BJ (cell line): ENCODE measurements at regions not wholly inside any gene's neighbourhood (a gene's known extent, or its start where the extent isn't known, plus 50 kb on each side); places are given as distances from the start of the nearest gene placed in this dataset.
A peak's percentile ranks its signal among the peaks of the same experiment; 100 is the strongest.

Source experiments
- CTCF ChIA-PET: fragments of 350-600 bp; formaldehyde crosslinking; extraction: SDS; loops from one replicate; lab custom pipeline; 2021; ENCODE audit warnings: antibody characterized with exemption, inconsistent platforms; lab: Yijun Ruan, JAX
- POLR2A ChIA-PET: fragments of 300-600 bp; sonication (Branson Sonifier 250); formaldehyde crosslinking; extraction: SDS; loops from one replicate; lab custom pipeline; 2021; ENCODE audit warnings: antibody characterized with exemption; lab: Charles Lee
- DNase-seq: peaks from one replicate; pipeline ENCODE4 v3.0.0-alpha.2; 2011; ENCODE audit warnings: low read depth
- H3K27me3 ChIP-seq: 2 replicates; pipeline ENCODE4 v1.6.0; 2011; ENCODE audit warnings: low read length; ENCODE audit not compliant: control insufficient read depth, insufficient read depth
- H3K36me3 ChIP-seq: 2 replicates; pipeline ENCODE4 v1.5.1; 2011; ENCODE audit warnings: low read length; ENCODE audit not compliant: control insufficient read depth, insufficient read depth
- H3K4me3 ChIP-seq: 2 replicates; pipeline ENCODE4 v1.5.1; 2011; ENCODE audit warnings: low read depth, mild to moderate bottlenecking, control low read depth, low read length
- CTCF ChIP-seq: IDR thresholded peaks from 2 replicates; pipeline ENCODE4 v1.5.1; 2011; ENCODE audit warnings: low read depth, mild to moderate bottlenecking, control low read depth, inconsistent platforms, low read length, moderate library complexity; ENCODE audit not compliant: insufficient read depth

GRCh38 chr9:86413971-86414880, 60.0 kb upstream of the TUT7 start:
- ChIA-PET POLR2A (no interaction called here), CTCF (interaction anchor here (0.6 to 5.1 kb wide), 22 partner anchors 8 to 1460 kb away, joined by 3 to 31 read pairs (median 4); no protein-coding TSS in a partner anchor)
- Histone ChIP-seq H3K27me3 (no peaks in the 10 kb centered on the region; the same call in 1 of the 2 replicates), H3K4me3 (no peak overlapping the region), H3K36me3 (no peaks in the 10 kb centered on the region)
- TF ChIP-seq CTCF = peak; percentile 51
- no peak for DNase-seq

- Histone ChIP-seq H3K36me3 (no peaks in the 10 kb centered on the region), H3K27me3 (no peaks in the 10 kb centered on the region; the same call in 1 of the 2 replicates), H3K4me3 (no peak overlapping the region)
- ChIA-PET CTCF (interaction anchor here (0.7 kb wide), 2 partner anchors 9 to 26 kb away, joined by 3 read pairs; no protein-coding TSS in a partner anchor), POLR2A (no interaction called here)
- TF ChIP-seq CTCF = no peak
- no peak for DNase-seq
Measured at GRCh38 chr9:86410281-86410680, 56.1 kb upstream of the TUT7 start.

- no peak for TF ChIP-seq CTCF
- Histone ChIP-seq H3K4me3 (no peak overlapping the region), H3K27me3 (no peaks in the 10 kb centered on the region; the same call in 1 of the 2 replicates), H3K36me3 (no peaks in the 10 kb centered on the region)
- DNase-seq = no peak
- CTCF ChIA-PET = interaction anchor here (1.2 kb wide), 1 partner anchor 917 kb away, joined by 4 read pairs; no protein-coding TSS in a partner anchor
- POLR2A ChIA-PET = no interaction called here
Measured at GRCh38 chr9:86408121-86408520, 53.9 kb upstream of the TUT7 start.

- H3K4me3 ChIP-seq = no peak overlapping the region
- CTCF ChIA-PET = interaction anchor here (0.8 to 1.2 kb wide), 2 partner anchors 17 to 918 kb away, joined by 3 to 4 read pairs; no protein-coding TSS in a partner anchor
- no peak for DNase-seq
- H3K36me3 ChIP-seq = no peaks in the 10 kb centered on the region
- no peaks in the 10 kb centered on the region; the same call in 1 of the 2 replicates for H3K27me3 ChIP-seq
- TF ChIP-seq CTCF = no peak
- POLR2A ChIA-PET = no interaction called here
Measured at GRCh38 chr9:86407022-86407421, 52.8 kb upstream of the TUT7 start.

GRCh38 chr9:86406366-86406765, 52.2 kb upstream of the TUT7 start:
- H3K27me3 ChIP-seq = no peaks in the 10 kb centered on the region
- ChIA-PET CTCF (interaction anchor here (1.3 to 1.5 kb wide), 2 partner anchors 8 to 204 kb away, joined by 8 to 12 read pairs; no protein-coding TSS in a partner anchor), POLR2A (interaction anchor here (0.6 kb wide), 2 partner anchors 366 to 1790 kb away, joined by 3 to 4 read pairs; no protein-coding TSS in a partner anchor)
- H3K36me3 ChIP-seq = no peaks in the 10 kb centered on the region
- H3K4me3 ChIP-seq = peak overlapping the region; percentile 9; the same call in 1 of the 2 replicates
- TF ChIP-seq CTCF = no peak
- DNase-seq = peak; percentile 62
